ENCODE measurements at regions not wholly inside any gene's neighbourhood (a gene's known extent, or its start where the extent isn't known, plus 50 kb on each side); places are given as distances from the start of the nearest gene placed in this dataset.

GRCh38 chr4:126364311-126364911 lies 1049.7 kb downstream of the FAT4 start:
- no peaks in the 10 kb centered on the region for H3K4me1 ChIP-seq
- no peak for TF ChIP-seq POLR2AphosphoS5 (IDR thresholded peaks at IDR 0.05; ENCODE audit: insufficient read depth in 1 of 2, low read depth in 1 of 2)
- TF ChIP-seq CTCF (IDR thresholded peaks at IDR 0.05): no peak
- TF ChIP-seq POLR2A (IDR thresholded peaks at IDR 0.05): no peak
- intact Hi-C loops (cut with DNase I): no loop called here
- H3K27ac ChIP-seq: no peak overlapping the region
- no peaks in the 10 kb centered on the region for H3K36me3 ChIP-seq
- no peak overlapping the region for H3K4me3 ChIP-seq
- no peaks in the 10 kb centered on the region for H3K27me3 ChIP-seq
- no peak for DNase-seq (ENCODE audit: extremely low spot score in 2 of 2)
- H3K9me3 ChIP-seq: no peaks in the 10 kb centered on the region

GRCh38 chr4:126369076-126369475 lies 1054.3 kb downstream of the FAT4 start:
- Histone ChIP-seq H3K9me3 (no peaks in the 10 kb centered on the region), H3K27me3 (no peaks in the 10 kb centered on the region), H3K36me3 (no peaks in the 10 kb centered on the region), H3K4me1 (no peaks in the 10 kb centered on the region), H3K27ac (no peak overlapping the region), H3K4me3 (no peak overlapping the region)
- TF ChIP-seq CTCF (IDR thresholded peaks at IDR 0.05) (no peak), POLR2AphosphoS5 (IDR thresholded peaks at IDR 0.05; ENCODE audit: insufficient read depth in 1 of 2, low read depth in 1 of 2) (no peak), POLR2A (IDR thresholded peaks at IDR 0.05) (no peak)
- intact Hi-C loops (cut with DNase I): no loop called here
- no peak for DNase-seq (ENCODE audit: extremely low spot score in 2 of 2)

GRCh38 chr4:126372634-126373033 lies 1057.9 kb downstream of the FAT4 start:
- TF ChIP-seq CTCF (IDR thresholded peaks at IDR 0.05): no peak
- no peak for TF ChIP-seq POLR2AphosphoS5 (IDR thresholded peaks at IDR 0.05; ENCODE audit: insufficient read depth in 1 of 2, low read depth in 1 of 2)
- no peak for TF ChIP-seq POLR2A (IDR thresholded peaks at IDR 0.05)
- H3K27ac ChIP-seq: no peak overlapping the region
- H3K27me3 ChIP-seq: no peaks in the 10 kb centered on the region
- H3K4me1 ChIP-seq: no peaks in the 10 kb centered on the region
- H3K4me3 ChIP-seq: no peak overlapping the region
- intact Hi-C loops (cut with DNase I): no loop called here
- no peaks in the 10 kb centered on the region for H3K9me3 ChIP-seq
- no peaks in the 10 kb centered on the region for H3K36me3 ChIP-seq
- no peak for DNase-seq (ENCODE audit: extremely low spot score in 2 of 2)

- no peaks in the 10 kb centered on the region for H3K36me3 ChIP-seq
Observed at GRCh38 chr4:126375462-126376054, 1060.8 kb downstream of the FAT4 start.

More at GRCh38 chr4:126375462-126376054, 1060.8 kb downstream of the FAT4 start:
- intact Hi-C loops (cut with DNase I): no loop called here
- TF ChIP-seq POLR2A (IDR thresholded peaks at IDR 0.05): no peak
- TF ChIP-seq CTCF (IDR thresholded peaks at IDR 0.05): no peak
- no peak for TF ChIP-seq POLR2AphosphoS5 (IDR thresholded peaks at IDR 0.05; ENCODE audit: insufficient read depth in 1 of 2, low read depth in 1 of 2)
- Histone ChIP-seq H3K27ac (no peak overlapping the region), H3K9me3 (no peaks in the 10 kb centered on the region), H3K27me3 (no peaks in the 10 kb centered on the region), H3K4me1 (no peaks in the 10 kb centered on the region), H3K4me3 (no peak overlapping the region)
- no peak for DNase-seq (ENCODE audit: extremely low spot score in 2 of 2)
